ENCODE measurements at regions not wholly inside any gene's neighbourhood (a gene's known extent, or its start where the extent isn't known, plus 50 kb on each side); places are given as distances from the start of the nearest gene placed in this dataset.

DNA sequence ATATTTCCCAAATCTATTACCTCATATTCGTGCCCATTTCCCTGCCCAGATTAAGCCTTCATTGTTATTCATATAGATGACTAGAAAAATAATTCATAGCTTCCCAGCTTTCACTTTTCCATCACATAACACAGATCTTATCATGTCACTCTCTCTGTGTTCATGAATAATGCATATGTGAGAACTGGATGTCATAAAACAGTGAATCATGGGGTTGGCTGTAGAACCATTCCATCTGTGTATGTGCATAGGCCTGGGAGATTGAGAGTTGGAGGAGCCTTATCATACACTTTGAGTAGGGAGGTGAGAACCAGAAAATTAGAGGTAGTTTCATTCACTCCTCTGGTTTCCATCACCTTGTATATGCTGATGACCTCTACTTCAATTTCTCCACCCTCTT is 73.9 kb upstream of the RANBP6 start:
- TF ChIP-seq, protein P1, sequence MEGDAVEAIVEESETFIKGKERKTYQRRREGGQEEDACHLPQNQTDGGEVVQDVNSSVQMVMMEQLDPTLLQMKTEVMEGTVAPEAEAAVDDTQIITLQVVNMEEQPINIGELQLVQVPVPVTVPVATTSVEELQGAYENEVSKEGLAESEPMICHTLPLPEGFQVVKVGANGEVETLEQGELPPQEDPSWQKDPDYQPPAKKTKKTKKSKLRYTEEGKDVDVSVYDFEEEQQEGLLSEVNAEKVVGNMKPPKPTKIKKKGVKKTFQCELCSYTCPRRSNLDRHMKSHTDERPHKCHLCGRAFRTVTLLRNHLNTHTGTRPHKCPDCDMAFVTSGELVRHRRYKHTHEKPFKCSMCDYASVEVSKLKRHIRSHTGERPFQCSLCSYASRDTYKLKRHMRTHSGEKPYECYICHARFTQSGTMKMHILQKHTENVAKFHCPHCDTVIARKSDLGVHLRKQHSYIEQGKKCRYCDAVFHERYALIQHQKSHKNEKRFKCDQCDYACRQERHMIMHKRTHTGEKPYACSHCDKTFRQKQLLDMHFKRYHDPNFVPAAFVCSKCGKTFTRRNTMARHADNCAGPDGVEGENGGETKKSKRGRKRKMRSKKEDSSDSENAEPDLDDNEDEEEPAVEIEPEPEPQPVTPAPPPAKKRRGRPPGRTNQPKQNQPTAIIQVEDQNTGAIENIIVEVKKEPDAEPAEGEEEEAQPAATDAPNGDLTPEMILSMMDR (conservative IDR thresholded peaks at IDR 0.05; ENCODE audit: low read depth in 2 of 2) = no peak
- TF ChIP-seq JUNB (IDR thresholded peaks at IDR 0.05; ENCODE audit: unreplicated experiment) = no peak
- no peak for TF ChIP-seq POLR2AphosphoS5 (IDR thresholded peaks at IDR 0.05; ENCODE audit: low read depth)
- TF ChIP-seq EZH2 (IDR thresholded peaks at IDR 0.05; ENCODE audit: low read depth, unreplicated experiment) = no peak
- TF ChIP-seq CREB1 (CRISPR knock-in tag; IDR thresholded peaks at IDR 0.05; ENCODE audit: low read depth) = no peak
- TF ChIP-seq, protein P2, sequence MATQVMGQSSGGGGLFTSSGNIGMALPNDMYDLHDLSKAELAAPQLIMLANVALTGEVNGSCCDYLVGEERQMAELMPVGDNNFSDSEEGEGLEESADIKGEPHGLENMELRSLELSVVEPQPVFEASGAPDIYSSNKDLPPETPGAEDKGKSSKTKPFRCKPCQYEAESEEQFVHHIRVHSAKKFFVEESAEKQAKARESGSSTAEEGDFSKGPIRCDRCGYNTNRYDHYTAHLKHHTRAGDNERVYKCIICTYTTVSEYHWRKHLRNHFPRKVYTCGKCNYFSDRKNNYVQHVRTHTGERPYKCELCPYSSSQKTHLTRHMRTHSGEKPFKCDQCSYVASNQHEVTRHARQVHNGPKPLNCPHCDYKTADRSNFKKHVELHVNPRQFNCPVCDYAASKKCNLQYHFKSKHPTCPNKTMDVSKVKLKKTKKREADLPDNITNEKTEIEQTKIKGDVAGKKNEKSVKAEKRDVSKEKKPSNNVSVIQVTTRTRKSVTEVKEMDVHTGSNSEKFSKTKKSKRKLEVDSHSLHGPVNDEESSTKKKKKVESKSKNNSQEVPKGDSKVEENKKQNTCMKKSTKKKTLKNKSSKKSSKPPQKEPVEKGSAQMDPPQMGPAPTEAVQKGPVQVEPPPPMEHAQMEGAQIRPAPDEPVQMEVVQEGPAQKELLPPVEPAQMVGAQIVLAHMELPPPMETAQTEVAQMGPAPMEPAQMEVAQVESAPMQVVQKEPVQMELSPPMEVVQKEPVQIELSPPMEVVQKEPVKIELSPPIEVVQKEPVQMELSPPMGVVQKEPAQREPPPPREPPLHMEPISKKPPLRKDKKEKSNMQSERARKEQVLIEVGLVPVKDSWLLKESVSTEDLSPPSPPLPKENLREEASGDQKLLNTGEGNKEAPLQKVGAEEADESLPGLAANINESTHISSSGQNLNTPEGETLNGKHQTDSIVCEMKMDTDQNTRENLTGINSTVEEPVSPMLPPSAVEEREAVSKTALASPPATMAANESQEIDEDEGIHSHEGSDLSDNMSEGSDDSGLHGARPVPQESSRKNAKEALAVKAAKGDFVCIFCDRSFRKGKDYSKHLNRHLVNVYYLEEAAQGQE (IDR thresholded peaks at IDR 0.05; ENCODE audit: unreplicated experiment) = no peak
- no peak for TF ChIP-seq EZH2phosphoT487 (IDR thresholded peaks at IDR 0.05; ENCODE audit: unreplicated experiment)
- no peak for TF ChIP-seq ETS1 (IDR thresholded peaks at IDR 0.05)
- no peak for TF ChIP-seq ZNF331 (CRISPR knock-in tag; IDR thresholded peaks at IDR 0.05; ENCODE audit: low read depth)
- no peak for TF ChIP-seq ZNF114 (CRISPR knock-in tag; IDR thresholded peaks at IDR 0.05)

Measured in GM23338 (cell line).